ENCODE measurements at regions not wholly inside any gene's neighbourhood (a gene's known extent, or its start where the extent isn't known, plus 50 kb on each side); places are given as distances from the start of the nearest gene placed in this dataset.
A peak's percentile ranks its signal among the peaks of the same experiment; 100 is the strongest.

DNA sequence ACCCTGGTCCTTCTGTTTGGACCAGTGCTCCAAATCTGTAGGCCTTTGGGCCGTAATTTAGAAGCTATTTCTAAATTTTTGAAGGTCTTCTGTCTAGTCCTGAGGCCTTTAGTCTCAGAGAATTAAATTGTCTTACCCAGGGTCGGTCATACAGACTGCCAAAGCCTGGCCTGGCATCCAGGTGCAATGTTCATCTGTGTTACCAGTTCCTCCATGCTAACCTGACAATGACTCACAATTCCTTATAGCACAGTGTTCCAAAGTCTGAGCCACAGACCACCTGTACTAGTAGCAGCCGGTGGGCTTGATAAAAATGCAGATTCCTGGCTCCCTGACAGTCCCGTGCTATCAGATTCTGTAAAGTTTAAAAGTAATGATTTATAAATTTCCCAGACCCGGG, 77.7 kb upstream of the MAP4K3 start:
- DNase-seq (ENCODE audit: low spot score), result no peak

DNA sequence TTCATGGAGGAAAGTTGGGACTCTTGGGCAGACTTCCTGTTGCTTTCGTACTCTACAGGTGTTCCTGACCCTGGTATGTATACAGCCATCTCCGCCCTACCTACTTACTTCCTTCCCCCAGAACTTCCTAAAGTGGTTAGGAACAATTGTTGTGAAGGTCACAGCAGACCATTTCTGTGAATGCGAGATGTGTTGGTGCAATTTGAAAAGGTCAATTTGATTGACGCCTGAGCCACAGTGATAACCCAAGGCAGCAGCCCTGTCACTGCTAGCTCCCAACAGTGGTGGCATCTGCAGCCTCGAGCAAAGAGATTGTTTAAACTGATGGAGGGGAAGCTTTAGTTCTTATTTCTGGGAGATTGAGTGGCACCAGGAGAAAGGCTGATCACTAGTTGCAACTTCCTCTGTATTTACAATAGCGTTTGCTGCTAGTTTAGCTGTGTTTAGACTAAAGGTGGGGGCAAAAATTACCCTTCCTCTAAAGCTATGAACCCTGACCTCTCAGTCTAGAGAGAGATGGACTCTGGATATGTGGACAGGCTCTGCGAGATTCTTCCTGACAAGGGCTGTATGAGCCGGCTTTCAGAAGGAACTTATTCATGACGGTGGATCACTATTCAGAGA, 78.3 kb upstream of the MAP4K3 start:
- no peak for DNase-seq (ENCODE audit: low spot score)

DNA sequence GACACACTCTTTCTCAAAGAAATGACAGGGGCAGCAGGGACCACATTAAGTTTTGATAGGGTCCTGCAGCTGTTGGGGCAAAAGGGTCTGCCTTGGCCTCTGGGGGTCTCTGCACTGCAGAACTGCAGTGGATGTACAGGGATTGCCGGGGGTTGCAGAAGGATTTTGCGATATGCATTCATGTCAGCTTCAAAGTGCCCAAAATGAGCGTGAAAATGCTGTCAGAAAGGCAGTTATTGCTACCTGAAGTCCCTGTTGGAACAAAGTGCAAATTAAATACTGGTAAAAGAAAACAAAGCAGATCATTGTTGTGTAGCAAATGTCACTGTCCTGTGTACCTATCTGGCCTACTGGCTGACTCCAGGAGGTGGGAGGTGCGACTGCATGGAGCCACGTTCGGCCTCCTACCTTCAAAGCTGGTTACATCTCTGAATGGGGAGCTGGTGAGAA, 78.8 kb upstream of the MAP4K3 start:
- DNase-seq (ENCODE audit: low spot score), result no peak

DNA sequence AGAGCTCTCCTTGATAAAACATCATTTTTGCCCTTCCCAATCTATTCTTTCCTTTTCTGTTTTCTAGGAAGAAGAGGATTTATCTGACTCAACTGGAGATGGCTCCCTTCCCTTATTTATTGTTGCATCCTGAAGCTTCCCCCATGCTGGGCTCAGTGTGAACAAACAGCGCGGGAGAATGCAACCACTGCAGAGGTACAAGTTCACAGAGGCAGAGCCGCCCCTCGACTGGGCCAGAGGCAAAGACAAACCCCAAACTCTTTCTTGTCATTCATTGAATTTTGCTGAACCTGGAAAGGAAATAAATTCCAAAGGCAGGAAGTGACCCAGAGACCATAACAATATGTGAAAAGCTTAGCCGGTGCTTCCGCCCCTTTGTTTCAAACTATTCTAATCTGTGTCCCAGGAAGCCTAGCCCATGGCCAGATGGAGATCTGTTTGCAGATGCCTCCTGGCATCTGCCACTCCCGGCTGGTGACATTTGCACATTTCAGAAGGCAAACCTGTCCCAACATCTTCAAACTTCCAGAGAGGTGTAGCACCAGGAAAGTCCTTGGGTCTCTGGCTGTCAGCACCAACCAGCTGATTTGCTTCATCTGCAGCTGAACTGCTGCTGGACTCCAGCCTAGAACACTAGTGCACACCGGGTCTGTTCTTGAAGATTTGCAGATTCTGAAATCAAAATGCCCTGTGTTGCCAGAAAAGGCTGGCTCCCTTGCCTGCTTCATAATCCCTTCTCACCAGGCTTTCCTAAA, 79.4 kb upstream of the MAP4K3 start:
- peak; percentile 75 for DNase-seq (ENCODE audit: low spot score)

DNA sequence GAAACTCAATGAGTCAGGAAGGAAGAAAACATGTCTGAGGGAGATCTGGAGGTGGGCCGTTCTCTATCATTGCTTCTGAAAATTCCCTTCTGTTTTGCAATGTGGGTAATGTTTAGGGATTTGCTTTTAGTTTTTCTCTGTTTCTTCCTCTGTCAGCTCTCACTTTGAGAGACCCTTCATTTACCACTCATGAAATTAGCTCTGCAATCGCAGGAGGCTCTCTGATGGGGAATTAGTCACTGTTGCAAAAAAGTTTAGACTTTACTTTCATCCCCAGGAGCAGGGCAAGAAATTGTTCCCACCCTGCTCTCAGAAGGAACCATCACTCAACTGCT, 80.0 kb upstream of the MAP4K3 start:
- DNase-seq (ENCODE audit: low spot score), result no peak

DNA sequence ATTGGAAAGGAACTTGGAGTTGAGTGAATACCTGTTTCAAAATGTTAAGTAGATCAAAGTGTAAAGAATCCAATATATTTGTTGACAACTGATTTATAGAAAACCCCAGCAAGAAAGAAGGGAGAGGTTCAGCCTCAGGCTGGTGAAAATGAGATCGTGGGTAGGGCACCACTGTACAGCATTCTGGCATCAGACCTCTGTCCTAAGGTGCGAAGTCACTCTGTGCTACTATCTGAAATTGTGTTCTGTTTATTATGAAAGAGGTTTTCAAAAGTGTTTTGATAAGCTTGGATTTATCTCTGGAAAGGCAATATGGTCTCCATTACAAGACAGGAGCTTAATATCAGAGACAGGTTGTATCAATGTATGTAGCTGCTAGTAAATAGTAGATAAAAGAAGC, 80.5 kb upstream of the MAP4K3 start:
- DNase-seq (ENCODE audit: low spot score), result no peak

DNA sequence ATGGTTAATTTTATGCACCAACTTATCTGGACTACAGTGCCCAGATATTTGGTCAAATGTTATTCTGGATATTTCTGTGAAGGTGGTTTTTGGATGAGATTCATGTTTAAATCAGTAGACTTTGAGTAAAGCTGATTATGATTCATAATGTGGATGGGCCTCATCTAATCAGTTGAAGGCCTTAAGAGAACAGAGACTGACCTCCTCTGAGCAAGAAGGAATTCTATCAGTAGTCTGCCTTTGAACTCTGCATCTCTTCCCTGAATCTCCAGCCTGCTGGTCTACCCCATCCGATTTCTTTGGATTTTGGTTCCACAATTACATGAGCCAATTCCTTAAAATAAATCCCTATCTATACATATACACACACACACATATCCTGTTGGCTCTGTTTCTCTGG, 82.8 kb upstream of the MAP4K3 start:
- DNase-seq (ENCODE audit: low spot score), result no peak

DNA sequence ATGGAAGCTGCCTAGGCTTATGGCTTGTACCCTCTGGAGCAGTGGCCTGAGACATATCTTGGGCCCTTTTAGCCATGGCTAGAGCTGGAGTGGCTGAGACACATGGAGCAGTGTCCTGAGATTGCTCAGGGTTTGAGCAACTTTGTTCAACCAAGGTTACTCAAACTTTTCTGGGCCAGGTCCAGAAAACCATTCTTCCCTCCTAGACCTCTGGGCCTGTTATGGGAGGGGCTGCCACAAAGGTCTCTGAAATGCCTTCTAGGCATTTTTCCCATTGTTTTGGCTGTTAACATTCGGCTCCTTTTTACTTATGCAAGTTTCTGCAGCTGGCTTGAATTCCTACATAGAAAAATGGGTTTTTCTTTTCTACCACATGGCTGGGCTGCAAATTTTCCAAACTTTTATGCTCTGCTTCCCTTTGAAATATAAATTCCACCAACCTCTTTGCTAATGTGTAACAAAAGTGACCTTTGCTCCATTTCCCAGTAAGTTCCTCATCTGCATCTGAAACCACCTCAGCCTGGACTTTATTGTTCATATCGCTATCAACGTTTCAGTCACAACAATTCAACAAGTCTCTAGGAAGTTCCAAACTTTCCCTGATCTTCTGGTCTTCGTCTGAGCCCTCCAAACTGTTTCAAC, 84.9 kb upstream of the MAP4K3 start:
- no peak for DNase-seq (ENCODE audit: low spot score)

DNA sequence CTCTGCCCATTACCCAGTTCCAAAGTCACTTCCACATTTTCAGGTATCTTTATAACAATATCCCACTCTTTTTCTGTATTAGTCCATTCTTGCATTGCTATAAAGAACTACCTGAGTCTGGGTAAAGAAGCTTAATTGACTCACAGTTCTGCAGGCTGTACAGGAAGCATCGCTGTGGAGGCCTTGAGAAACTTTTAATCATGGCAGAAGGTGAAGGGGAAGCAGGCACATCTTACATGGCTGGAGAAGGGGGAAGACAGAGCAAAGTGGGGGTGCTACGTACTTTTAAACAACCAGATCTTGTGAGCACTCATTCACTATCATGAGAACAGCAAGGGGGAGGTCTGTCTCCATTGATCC, 85.4 kb upstream of the MAP4K3 start:
- no peak for DNase-seq (ENCODE audit: low spot score)

DNA sequence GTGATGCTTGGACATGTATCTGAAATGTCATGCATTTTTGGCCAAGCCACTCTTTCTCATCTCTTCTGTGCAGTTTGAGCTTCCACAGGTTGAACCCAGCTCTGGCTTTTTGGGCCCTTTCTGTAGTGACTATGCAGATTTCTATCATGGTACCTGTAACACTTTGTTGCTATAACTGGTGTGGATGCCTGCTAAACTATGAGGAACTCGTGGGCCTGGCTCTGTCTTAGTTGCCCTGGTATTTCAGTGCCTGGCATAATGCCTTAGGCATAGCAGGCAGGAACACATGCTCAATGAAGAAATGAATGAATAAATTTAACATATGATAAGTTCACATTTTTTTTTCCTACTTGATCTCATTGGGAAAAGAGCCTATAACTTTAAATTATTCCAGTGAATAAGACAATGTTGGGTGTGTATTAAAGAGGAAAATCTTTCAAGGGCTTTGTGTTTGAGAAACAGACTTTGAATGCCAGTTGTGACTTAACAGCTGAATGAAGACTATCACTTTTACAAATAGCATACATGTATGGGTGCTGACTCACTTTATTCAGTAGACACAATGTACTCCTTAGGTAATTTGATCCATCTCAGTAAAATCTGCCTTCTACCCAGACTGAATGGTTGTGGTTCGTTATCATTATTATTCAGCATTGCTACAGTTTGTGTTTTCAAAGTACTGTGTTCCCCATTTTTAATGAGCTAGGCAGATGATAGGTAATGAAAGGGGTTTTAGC, 86.4 kb upstream of the MAP4K3 start:
- no peak for DNase-seq (ENCODE audit: low spot score)

DNA sequence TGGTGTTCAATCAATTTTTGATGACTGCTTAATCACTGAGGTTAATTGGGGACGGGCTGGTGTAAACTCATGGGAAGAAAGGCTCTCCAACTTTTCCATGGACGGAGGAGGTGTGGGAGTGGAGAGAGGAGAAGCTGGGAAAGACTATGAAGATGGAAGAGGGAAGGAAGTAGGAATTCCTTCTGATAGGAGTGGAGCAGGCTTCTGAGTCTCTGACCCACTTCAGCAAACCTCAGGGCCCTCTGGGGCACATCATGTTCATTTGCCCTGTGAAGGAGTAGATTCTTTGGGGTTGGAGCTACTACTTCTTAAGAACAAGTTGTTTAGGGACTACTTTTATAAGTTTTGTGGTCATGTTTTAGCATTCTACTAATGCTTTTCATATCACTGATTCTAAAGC, 87.0 kb upstream of the MAP4K3 start:
- DNase-seq (ENCODE audit: low spot score), result no peak

DNA sequence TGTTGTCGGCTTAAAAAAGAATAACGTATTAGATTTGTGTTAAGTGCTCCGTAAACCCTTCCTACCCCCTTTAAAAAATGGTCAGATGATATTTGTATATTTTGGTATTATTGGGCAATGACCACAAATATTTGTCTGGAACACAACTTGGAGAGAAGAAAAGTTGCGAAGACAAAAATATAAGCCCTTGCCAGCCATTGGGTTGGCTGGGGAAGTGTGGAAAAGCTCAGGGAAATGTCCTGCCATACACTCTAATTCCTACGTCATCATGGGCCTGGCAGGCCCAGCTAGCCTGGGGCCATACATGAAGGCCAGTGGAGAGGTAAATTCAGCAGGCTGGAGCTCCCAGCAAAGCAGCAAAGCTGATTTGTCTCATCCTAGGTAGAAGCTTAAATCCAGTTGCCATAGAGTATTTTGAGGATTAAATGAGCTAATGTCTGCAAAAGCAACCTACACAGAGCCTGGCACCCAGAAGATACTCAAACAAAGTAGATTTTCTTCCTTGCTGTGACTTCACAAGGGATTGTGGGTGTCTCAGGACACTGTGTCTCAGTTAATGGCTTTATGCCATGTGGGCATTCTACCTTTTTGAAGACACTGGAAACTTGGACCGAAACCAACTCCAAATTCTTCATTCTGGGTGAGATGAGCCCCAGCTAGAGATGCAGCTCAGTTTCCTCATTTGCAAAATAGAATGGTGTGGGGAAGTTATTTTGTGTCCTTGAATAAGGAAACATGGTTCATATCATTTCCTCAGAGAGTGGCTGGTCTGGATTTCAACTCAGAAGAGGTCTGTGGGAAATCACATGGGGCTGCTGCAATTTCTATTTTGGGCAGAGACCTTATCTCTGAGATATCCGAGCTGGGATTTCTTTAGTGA, 87.9 kb upstream of the MAP4K3 start:
- DNase-seq (ENCODE audit: low spot score), result no peak

DNA sequence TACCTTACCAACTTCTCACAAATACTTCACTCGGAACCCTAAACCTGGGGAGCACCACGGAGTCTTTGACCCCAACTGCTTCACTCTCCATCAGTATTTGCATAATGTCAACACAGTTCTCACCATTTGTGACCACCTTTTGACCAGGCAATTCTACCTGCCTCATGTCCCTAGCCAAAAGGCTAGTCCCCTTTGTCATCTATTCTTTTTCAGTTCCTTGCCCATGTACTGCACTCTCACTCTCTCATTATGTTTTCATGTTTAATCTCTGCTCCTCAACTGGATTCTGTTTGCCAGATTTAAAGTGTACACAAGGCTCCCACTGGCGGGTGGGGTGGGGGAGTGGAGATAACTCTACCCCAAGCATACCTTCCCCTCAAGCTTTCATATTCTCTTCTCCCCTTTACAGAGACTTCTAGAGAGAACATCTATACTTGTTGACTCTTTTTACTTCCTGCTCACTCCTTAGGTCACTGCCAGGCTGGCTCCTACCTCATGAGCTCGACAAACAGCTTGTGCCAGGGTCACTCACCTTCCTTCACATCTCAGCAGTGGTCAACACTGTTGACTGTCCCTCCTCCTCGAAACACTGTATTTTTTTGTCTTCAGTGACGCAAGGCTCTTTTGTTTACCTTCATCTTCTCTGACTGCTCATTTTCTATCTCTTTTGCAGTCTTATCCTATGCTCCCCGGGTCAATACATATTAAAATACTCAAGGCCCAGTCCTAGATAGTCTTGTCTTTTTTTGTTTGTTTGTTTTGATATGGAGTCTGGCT, 88.7 kb upstream of the MAP4K3 start:
- DNase-seq (ENCODE audit: low spot score), result no peak

DNA sequence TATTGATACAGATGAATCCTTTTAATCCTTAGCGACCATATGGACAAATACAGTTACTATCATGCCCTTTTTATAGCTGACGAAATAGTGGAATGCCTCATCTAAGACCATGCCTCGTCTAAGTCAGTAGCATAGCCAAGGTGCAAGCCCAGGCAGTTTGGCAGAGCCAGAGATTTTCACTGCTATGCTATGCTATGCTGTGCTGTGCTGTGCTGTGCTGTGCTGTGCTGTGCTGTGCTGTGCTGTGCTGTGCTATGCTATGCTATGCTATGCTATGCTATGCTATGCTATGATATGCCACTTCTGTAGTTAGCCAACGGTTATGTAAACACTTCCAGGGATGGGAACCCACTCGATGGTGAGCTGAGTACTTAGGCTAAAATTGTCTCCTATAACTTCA, 91.6 kb upstream of the MAP4K3 start:
- no peak for DNase-seq (ENCODE audit: low spot score)

DNA sequence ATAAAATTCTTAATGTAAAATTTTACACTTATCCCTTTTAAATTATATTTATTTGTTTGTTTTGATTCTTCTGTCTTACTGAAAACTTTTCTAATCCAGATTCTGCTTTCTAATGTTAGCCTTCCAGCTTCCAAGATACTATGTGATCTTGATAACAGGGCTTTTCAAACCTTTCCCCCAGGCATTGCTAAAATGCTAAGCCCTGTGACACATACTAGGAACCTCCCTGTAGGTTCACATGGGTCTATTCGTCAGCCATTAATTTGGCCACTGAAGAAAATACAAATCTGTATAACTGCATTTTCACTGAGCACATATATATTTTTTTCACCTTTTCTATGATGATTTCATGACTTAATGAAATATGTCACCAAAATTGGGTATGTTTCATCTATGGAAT, 92.8 kb upstream of the MAP4K3 start:
- DNase-seq (ENCODE audit: low spot score), result no peak

DNA sequence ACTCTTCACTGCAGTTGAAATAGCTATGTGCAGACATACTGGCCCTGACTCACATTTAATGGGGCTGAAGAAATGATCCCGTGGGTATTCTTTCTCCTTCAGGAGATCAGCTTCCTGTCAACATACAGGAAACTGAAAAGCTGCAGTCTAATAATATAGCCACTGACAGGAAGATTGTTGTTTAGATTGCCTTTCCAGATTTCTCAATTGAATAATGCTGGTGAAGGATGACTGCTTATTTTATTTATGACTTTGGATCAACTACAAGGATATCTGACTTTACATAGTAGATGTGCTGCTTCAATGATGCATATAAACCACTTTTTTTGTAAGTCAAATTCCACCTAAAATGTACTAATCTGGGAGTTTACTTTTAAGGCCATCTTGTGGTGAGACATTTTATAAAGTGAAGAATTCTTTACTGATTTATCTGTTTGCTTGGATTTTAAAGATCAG, 93.4 kb upstream of the MAP4K3 start:
- DNase-seq (ENCODE audit: low spot score), result no peak

DNA sequence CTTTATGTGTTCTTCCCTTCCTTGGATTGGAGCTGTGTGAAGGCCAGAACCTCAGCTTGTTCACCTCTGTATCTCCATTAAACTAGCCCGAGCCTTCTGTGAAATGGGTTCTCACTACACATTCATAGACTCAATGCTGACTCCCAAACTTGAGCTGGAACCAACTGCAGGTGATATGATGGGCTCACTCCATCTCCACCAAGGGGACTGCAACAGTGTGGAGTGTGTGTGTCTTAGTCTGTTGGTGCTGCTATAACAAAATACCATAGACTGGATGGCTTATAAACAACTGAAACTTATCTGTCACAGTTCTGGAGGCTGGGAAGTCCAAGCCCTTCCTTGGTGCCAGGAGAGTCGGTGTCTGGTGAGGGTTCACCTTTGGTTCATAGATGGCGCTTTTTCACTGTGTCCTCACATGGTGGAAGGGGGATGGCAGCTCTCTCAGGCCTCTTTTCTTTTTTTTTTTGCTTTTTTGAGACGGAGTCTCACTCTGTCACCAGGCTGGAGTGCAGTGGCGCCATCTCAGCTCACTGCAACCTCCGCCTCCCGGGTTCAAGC, 94.2 kb upstream of the MAP4K3 start:
- no peak for DNase-seq (ENCODE audit: low spot score)

DNA sequence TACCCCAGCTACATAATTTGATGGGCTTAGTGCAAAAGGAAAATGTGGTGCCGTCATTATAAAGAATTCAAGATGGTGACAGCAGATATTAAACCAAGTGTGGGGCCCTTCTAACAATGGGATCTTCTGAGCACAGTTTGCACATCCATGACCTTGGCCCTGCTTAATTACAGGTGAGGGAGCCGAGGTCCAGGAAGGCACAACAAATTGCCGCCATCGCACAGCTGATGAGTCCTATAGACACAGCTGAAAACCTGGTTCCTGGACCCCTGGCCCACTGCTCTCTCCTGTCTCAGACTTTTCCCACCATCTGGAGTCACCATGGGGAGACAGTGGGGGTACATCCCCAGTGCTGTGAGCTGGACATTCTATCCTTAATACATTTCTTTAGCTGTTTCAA, 95.8 kb upstream of the MAP4K3 start:
- DNase-seq (ENCODE audit: low spot score), result no peak

DNA sequence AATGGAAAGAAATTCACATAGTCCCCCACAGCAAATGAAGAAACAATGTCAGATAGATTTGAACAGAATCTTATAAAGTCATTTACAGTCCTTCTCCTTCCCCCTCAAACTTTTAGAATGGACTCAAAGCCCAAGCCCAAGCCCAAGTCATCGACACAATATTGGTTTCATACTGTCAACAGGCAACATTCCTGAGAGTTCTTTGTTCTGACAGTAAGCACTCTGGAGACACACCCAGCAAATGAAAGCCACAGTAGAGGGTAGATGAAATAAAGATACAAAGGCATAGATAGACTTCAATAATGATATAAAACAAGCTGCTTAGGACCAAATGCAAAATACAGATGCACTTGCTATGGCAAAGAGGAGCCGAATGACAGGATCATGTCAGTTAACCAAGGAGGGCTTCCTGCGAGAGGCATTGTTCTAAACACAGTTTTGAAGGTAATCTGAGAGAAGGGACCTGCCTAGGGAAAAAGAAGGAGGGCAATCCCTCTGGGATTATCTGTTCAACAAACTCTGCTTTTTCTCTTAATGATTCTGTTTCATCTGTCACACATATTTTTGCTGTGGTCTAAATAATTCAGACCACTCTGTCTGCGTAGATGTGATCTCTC, 97.1 kb upstream of the MAP4K3 start:
- DNase-seq (ENCODE audit: low spot score), result no peak

DNA sequence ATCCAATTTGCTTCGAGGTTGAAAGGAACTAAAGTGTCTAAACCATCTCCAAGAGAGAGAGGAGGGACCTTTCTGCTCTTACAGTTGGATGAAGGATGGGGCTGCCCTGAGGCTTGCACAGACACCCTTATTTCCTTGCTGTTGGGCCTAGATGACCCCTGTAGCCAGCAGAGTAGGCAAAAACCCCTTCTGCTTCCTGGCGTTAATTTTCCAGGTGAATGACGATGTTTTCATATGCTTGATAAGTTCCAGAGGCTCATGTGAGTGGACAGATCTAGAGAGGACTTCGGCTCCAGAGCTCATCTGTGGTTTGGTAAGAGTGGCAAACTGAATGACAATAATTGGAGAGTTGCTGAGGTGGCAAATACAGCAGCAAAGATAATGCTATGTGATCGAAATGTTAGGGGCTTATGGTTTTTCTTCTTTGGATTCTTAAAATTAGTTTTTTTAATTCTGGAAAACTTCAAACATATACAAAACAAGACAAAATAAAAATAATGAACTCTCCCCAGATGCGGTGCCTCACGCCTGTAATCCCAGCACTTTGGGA, 98.6 kb upstream of the MAP4K3 start:
- DNase-seq (ENCODE audit: low spot score), result no peak
